ENCODE measurements at regions not wholly inside any gene's neighbourhood (a gene's known extent, or its start where the extent isn't known, plus 50 kb on each side); places are given as distances from the start of the nearest gene placed in this dataset.

DNA sequence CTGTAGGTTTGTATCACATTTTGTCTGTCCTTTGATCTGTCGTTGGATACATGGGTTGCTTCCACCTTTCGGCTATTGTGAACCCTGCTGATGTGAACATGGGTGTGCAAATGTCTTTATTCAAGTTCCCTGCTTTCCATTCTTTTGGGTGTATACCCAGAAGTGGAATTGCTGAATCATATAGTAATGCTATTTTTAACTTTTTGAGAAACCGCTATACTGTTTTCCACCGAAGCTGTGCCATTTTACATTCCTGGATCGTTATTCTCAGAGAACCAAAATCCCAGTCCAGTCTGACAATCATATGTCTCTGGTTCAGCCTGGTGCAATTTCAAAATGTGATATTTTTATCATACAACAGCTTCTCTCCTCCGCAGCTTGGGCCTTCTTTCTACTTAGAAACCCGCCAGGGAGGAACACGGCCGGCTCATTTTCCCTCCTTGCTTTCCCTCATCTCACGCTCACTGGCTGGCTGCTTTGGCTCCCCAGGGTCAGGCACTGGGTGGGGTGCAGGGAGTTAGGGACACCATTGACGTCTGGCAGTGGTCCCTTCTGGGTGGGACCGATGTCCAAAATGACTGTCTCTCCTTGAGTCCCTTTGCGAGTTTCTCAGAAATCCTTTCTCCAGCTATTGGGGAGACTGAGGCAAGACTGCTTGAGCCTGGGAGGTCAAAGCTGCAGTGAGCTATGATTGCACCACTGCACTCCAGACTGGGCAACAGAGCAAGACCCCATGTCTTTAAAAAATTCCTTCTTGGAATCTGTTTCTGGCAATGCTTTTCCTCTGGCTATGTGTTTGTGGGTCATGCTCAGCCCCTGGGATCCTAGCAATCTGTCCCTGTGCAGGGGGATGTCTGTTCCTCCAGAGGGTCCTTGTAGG, 73.5 kb upstream of the AKT3 start:
- Histone ChIP-seq H3K27me3 (no peaks in the 10 kb centered on the region), H3K36me3 (replicated peaks in 1 of 2) (no peaks in the 10 kb centered on the region), H3K4me3 (no peak overlapping the region), H3K27ac (no peak overlapping the region), H3K4me1 (replicated peaks in 1 of 2) (no peaks in the 10 kb centered on the region), H3K9me3 (replicated peaks in 1 of 3) (no peaks in the 10 kb centered on the region)
- DNase-seq: no peak
- intact Hi-C loops (cut with DNase I): no loop called here
- whole genome bisulfite sequencing, 4 donors: 86 to 94% (median 90%) methylated on average over 13 of the region's 13 CpGs
- TF ChIP-seq, protein P1, sequence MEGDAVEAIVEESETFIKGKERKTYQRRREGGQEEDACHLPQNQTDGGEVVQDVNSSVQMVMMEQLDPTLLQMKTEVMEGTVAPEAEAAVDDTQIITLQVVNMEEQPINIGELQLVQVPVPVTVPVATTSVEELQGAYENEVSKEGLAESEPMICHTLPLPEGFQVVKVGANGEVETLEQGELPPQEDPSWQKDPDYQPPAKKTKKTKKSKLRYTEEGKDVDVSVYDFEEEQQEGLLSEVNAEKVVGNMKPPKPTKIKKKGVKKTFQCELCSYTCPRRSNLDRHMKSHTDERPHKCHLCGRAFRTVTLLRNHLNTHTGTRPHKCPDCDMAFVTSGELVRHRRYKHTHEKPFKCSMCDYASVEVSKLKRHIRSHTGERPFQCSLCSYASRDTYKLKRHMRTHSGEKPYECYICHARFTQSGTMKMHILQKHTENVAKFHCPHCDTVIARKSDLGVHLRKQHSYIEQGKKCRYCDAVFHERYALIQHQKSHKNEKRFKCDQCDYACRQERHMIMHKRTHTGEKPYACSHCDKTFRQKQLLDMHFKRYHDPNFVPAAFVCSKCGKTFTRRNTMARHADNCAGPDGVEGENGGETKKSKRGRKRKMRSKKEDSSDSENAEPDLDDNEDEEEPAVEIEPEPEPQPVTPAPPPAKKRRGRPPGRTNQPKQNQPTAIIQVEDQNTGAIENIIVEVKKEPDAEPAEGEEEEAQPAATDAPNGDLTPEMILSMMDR (IDR thresholded peaks at IDR 0.05): no peak
- TF ChIP-seq POLR2A (IDR thresholded peaks at IDR 0.05): no peak

DNA sequence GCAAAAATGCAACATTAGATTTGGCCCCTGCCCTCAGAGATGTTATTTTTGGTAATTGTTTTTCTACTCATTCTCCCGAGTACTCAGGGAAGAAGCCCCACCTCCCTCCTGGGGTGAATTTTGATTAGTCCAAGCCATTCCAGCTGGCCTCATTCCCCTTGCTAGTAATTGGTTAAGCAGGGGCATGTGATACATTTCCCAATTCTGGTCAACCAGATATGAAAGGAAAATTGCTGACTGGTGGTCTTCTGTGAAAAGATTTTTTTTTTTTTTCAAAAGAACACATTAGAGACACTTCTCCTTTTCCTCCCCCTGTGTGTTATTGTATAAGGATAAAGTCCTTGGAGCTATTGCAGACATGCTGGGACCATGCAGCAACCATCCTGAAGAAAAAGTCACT, 71.1 kb upstream of the AKT3 start:
- no peaks in the 10 kb centered on the region for H3K27me3 ChIP-seq
- H3K4me1 ChIP-seq (replicated peaks in 1 of 2): peaks cover 10 to 13% of the 10 kb centered on the region in 2 donors
- H3K36me3 ChIP-seq (replicated peaks in 1 of 2): no peaks in the 10 kb centered on the region
- no peaks in the 10 kb centered on the region for H3K9me3 ChIP-seq (replicated peaks in 1 of 3)
- no peak overlapping the region for H3K27ac ChIP-seq
- TF ChIP-seq POLR2A (IDR thresholded peaks at IDR 0.05): no peak
- TF ChIP-seq, protein P1 (IDR thresholded peaks at IDR 0.05): no peak
- intact Hi-C loops (cut with DNase I): no loop called here
- WGBS, 4 donors: 14 to 26% (median 18%) methylated on average over 1 of the region's 1 CpG
- H3K4me3 ChIP-seq: no peak overlapping the region
- no peak for DNase-seq

DNA sequence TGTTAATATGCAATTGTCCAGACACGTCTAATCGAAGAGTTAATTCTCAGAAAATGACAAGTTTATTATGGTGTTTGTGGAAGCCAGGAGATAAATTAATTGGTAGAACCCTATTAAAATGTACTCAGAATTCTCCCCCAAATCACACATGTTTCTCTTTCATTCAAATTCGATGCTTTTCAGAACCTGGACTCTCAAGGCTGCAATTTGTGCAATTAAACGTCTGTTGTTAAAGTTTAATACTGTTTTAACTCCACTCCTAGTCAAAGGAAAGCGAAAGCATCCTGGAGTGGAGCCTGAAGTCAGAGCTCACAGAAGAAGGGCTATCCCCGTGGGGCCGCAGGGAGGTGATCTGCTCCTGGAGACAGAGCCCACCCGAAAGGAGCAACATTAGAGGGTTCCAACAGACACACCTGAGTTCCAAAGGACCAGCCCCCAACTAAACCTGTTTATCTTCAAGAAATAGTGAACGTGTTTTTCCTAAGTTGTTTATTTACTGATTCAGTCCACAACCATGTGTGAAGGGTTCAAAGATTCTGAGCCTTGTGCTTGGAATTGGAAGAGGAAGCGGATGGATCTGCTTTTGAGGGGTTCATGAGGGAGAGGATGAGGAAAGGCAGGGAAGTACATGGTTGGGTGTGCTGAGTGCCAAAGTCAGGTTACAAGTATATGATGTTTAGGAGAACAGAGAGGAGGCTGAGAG, 68.0 kb upstream of the AKT3 start:
- intact Hi-C loops (cut with DNase I): no loop called here
- TF ChIP-seq POLR2A (IDR thresholded peaks at IDR 0.05): no peak
- TF ChIP-seq, protein P1 (IDR thresholded peaks at IDR 0.05): no peak
- Histone ChIP-seq H3K9me3 (replicated peaks in 1 of 3) (no peaks in the 10 kb centered on the region), H3K36me3 (replicated peaks in 1 of 2) (no peaks in the 10 kb centered on the region), H3K27me3 (peaks cover 9% of the 10 kb centered on the region), H3K27ac (peak overlapping the region in 2 of 5 donors; percentile 7 to 27), H3K4me1 (replicated peaks in 1 of 2) (peaks cover 10 to 13% of the 10 kb centered on the region in 2 donors), H3K4me3 (peak overlapping the region in 2 of 4 donors; percentile 41 to 54)
- peak in 1 of 7 donors; percentile 23 for DNase-seq
- 22 to 34% (median 31%) methylated on average over 10 of the region's 10 CpGs for WGBS, 4 donors

DNA sequence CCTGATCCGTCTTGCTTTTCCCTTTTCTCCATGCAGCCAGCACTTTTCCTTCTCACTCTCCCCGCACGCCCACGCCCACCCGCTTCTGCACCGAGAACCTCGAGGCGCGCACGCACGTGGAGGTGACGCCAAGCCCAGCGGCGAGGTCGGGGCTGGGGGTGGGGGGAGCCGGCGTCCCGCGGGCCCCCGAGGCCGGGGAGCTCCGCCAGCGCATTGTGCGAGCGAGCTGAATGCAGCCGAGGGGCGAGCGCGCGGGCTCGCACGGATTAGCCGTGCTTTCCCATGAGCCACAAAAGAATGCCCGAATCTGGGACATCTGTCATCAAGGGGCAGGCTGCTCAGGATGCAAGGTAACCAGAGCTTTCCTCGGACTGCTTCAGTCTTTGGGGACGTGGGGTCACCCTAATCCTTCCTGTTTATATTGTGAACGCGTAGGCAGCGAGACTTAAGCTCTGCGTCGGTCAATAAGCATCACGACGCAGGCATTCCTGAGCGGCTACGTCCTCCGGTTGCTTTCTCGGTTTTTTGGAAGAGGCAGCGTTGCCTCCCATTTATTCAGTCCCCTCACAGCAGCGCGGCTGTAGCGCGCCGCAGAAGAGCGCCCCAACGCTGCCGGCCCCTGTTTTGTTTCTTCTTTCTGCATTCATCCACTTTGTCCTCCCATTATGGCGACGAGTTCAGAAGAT, 67.3 kb upstream of the AKT3 start:
- H3K27me3 ChIP-seq: peaks cover 9% of the 10 kb centered on the region
- peak; percentile 21 to 68 (median 49) for DNase-seq
- TF ChIP-seq, protein P1 (IDR thresholded peaks at IDR 0.05): no peak
- TF ChIP-seq POLR2A (IDR thresholded peaks at IDR 0.05): peak in 1 of 2 donors; percentile 49
- H3K9me3 ChIP-seq (replicated peaks in 1 of 3): no peaks in the 10 kb centered on the region
- intact Hi-C loops (cut with DNase I): no loop called here
- no peaks in the 10 kb centered on the region for H3K36me3 ChIP-seq (replicated peaks in 1 of 2)
- peaks cover 10 to 13% of the 10 kb centered on the region in 2 donors for H3K4me1 ChIP-seq (replicated peaks in 1 of 2)
- 1 to 2% (median 1%) methylated on average over 25 to 58 of the region's 58 CpGs for WGBS, 4 donors
- H3K4me3 ChIP-seq: peak overlapping the region in 2 of 4 donors; percentile 41 to 54
- peak overlapping the region in 2 of 5 donors; percentile 7 to 27 for H3K27ac ChIP-seq
